ENCODE measurements at regions not wholly inside any gene's neighbourhood (a gene's known extent, or its start where the extent isn't known, plus 50 kb on each side); places are given as distances from the start of the nearest gene placed in this dataset.

GRCh38 chrX:38991656-38992440 lies 190.6 kb downstream of the MID1IP1 start:
- no peak for DNase-seq (ENCODE audit: low read depth)

- DNase-seq (ENCODE audit: low read depth) = no peak
Measured at GRCh38 chrX:38992441-38993096, 191.3 kb downstream of the MID1IP1 start.

- no peak for DNase-seq (ENCODE audit: low read depth)
Measured at GRCh38 chrX:38993500-38993899, 192.2 kb downstream of the MID1IP1 start.

DNA sequence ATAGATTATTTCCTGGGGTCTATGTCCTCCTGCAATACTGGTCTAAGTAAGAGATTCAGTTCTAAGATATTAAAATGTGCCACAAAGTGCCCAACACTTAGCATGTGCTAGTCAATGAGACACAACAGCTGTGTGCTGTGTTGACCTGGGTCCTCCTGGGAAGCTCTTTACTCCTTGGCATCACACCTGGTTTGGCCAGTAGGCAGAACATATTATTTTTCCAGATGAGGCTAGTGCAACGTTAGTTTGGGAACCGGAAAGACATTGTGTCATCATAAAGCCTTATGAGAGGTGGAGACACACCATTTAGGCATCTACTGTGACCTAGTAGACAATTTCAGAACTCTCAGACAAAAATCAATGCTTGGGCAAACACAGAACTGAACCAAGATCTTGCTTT lies 197.8 kb downstream of the MID1IP1 start:
- DNase-seq (ENCODE audit: low read depth) = no peak

GRCh38 chrX:38999967-39000745 lies 198.9 kb downstream of the MID1IP1 start:
- DNase-seq (ENCODE audit: low read depth) = no peak

GRCh38 chrX:39000802-39001201 lies 199.5 kb downstream of the MID1IP1 start:
- no peak for DNase-seq (ENCODE audit: low read depth)

GRCh38 chrX:39002466-39002865 lies 201.2 kb downstream of the MID1IP1 start:
- no peak for DNase-seq (ENCODE audit: low read depth)

DNA sequence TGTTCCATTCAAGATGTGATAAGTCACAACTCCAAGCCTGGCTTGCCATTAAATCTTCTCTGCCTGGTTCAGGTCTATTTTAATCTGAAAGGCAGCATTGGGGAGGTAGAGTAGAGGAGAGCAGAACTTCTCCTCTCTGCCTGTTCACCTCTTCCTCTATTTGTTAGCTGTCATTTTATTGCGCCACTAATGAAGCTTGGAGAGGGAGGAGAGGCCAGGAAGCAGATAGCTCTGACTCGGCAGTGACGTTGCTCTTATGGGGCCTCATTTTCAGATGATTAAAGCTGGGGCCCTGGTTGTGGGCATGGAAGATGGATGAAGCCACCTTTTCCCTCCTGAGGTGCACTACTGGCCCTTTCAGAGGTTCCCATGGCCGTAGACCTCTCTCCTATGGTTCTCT lies 207.3 kb downstream of the MID1IP1 start:
- no peak for DNase-seq (ENCODE audit: low read depth)

- no peak for DNase-seq (ENCODE audit: low read depth)
Measured at GRCh38 chrX:39011454-39012221, 210.4 kb downstream of the MID1IP1 start.

GRCh38 chrX:39012621-39013111 lies 211.4 kb downstream of the MID1IP1 start:
- DNase-seq (ENCODE audit: low read depth) = no peak

GRCh38 chrX:39016556-39016955 lies 215.3 kb downstream of the MID1IP1 start:
- DNase-seq (ENCODE audit: low read depth) = no peak

DNA sequence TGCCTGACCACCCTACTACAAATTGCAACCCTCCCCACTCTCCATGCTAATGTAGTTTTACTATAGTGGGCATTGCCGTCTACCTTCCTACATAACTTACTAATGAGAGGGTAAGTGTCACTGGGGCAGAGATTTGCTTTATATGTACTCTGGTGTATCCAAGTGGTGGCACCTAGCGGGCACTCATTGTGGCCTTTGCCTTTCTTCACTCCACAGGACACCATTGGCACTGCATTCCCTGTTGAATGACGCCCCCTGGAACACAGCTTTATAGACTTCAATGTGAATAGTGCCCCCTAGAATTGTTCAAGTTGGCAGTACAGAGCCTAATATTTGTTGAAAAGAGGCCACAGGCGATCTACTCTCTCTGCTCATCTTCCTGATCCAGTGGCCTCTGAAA lies 215.8 kb downstream of the MID1IP1 start:
- DNase-seq (ENCODE audit: low read depth) = no peak

DNA sequence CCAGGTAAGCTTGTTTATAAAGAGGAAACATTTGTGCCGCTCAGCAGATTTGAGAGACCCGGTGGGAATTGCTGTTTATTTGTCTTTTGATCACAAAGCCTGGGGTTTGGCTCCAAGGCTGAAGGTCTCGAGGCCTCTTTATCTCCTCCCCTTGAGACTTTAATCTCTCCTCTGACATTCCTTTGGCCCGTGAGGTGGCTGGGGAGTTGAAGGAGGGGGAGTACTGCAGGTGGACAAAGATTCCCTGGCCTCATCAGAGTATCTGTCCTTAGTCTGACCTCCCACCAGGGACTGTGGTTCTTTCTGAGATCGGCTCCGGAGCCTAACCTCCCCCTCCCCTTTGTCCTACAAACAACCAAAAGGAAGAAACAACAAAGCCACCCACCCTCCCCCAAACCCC lies 216.5 kb downstream of the MID1IP1 start:
- no peak for DNase-seq (ENCODE audit: low read depth)

DNA sequence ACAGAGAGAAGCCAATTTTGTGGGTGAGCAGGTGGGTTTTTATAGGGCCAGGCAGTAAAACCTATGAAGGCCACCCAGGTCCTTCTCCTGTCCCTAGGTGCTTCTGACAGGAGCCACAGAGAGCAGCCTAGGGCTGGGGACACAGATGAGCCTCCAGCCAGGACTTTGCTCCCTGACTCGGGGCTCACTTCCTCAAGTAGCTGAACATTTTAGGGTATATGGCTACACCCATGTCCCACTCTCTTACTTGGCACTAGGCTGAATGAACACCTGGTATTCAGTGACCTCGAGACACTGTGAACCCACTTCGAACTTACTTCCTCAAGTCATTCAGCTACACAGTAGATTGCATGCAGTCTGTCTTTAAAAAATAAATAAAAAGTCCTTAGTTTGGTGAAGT lies 217.3 kb downstream of the MID1IP1 start:
- DNase-seq (ENCODE audit: low read depth) = no peak

- no peak for DNase-seq (ENCODE audit: low read depth)
Measured at GRCh38 chrX:39019056-39019455, 217.8 kb downstream of the MID1IP1 start.

DNA sequence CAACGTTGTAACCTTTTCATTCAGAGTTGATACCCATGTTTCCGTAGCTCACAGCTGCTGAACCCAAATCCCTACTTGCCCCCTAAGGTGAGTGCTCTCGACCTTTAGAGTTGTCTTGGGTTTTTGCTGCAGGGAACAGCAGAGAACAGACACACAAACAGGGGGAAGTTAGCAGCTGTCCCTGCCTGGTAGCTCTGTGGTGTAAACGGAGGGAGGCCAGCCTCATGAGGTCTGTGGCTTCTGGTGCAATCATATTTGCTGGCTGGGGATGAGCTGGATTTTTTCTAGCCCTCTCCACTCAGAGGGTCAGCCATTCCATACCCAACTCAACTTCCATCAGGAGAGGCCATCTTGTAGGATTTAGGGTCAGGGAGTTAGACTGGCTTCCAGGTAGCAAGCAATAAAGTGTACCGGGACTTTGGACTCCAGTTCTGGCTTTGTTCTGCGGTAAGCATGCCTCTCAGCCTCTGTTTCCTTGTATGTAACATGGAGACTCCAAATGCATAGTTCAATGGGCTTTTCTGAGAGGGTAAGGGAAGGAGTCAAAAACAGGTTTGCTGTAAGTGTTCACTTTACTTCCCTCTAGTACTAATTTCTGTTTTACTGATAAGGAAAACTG lies 218.9 kb downstream of the MID1IP1 start:
- no peak for DNase-seq (ENCODE audit: low read depth)

DNA sequence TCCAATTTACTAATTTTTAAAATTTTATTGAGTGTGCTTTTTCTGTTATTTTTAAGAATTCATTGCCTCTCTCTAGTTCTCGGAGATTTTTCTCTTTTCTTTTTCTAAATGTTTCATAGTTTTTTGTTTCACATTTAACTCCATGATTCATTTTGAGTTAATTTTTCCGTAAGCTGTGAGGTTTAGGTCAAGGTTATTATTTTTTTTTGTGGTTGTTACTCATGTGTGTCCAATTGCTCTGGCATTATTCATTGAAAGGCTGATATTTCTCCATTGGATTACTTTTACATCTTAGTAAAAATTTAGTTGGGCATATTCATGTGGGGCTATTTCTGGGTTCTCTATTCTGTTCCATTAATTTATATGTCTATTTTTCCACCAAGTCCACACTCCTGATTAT lies 220.8 kb downstream of the MID1IP1 start:
- no peak for DNase-seq (ENCODE audit: low read depth)

DNA sequence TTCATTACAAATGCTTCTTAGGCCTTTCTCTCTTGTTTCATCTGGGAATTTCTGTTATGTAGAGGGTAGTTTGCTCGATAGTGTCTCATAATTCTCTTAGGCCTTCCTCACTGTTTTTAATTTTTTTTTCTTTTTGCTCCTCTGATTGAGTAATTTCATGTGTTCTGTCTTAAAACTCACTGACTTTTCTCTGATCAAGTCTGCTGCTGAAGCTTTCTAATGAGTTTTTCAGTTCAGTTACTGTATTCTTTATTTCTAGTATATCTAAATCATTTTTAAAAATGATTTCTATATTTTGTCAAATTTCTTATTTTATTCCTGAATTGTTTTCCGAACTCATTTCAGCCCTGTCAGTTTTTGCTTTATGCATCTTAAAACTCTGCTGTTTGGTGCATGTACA lies 228.0 kb downstream of the MID1IP1 start:
- no peak for DNase-seq (ENCODE audit: low read depth)

GRCh38 chrX:39030636-39031035 lies 229.4 kb downstream of the MID1IP1 start:
- no peak for DNase-seq (ENCODE audit: low read depth)

DNA sequence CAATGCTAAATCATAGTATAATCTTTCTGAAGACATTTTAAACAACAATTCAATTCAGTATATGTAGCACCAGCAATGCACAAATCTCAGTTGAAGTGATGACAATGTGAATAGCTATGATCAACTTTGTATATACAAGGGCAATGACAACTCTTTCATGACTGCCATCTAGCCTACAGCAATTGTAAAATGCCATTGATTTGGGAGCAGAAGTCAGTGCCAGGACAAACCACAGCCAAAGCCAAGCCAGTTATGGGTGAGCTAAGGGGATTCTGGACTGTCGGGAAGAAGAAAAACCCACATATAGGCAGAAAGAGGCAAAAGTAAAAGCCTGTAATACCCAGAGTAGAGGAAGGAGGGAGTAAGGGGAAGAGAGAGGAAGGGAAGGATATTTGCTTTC lies 238.6 kb downstream of the MID1IP1 start:
- DNase-seq (ENCODE audit: low read depth) = no peak

- no peak for DNase-seq (ENCODE audit: low read depth)
Measured at GRCh38 chrX:39043838-39044550, 242.7 kb downstream of the MID1IP1 start.
